GM23338 (cell line): ENCODE measurements at regions not wholly inside any gene's neighbourhood (a gene's known extent, or its start where the extent isn't known, plus 50 kb on each side); places are given as distances from the start of the nearest gene placed in this dataset.
A peak's percentile ranks its signal among the peaks of the same experiment; 100 is the strongest.

ENCODE experiments used
- ATAC-seq: fragments of 200-7000 bp; cut with Tn5 transposase; 3 replicates; pipeline ENCODE4 v1.9.1; 2020
- DNase-seq: peaks from one replicate; pipeline ENCODE4 v3.0.0-alpha.2; 2015; ENCODE audit warnings: low spot score
- H2AFZ ChIP-seq: fragments of 200-600 bp; sonication (generic); 2 replicates; pipeline ENCODE4 v1.8.0; 2016; ENCODE audit warnings: antibody characterized with exemption, mild to moderate bottlenecking, moderate library complexity
- H3F3A ChIP-seq: fragments of 200-600 bp; sonication (generic); replicated peaks from 2 replicates; pipeline ENCODE4 v1.8.0; 2017; ENCODE audit warnings: antibody characterized with exemption, mixed run types, low read depth
- H3K27ac ChIP-seq: fragments of 200-600 bp; sonication (generic); 2 replicates; pipeline ENCODE4 v1.6.1; 2016; ENCODE audit warnings: low read depth
- H3K27me3 ChIP-seq: fragments of 200-600 bp; sonication (generic); 2 replicates; pipeline ENCODE4 v1.8.0; 2016; ENCODE audit warnings: mild to moderate bottlenecking, mixed run types, moderate library complexity; ENCODE audit not compliant: insufficient read depth
- H3K36me3 ChIP-seq: fragments of 200-600 bp; sonication (generic); 2 replicates; pipeline ENCODE4 v1.8.0; 2016; ENCODE audit warnings: mild to moderate bottlenecking; ENCODE audit not compliant: insufficient read depth
- H3K4me1 ChIP-seq: fragments of 200-600 bp; sonication (generic); 2 replicates; pipeline ENCODE4 v1.8.0; 2016; ENCODE audit warnings: mild to moderate bottlenecking, moderate library complexity; ENCODE audit not compliant: insufficient read depth
- H3K4me2 ChIP-seq: fragments of 200-600 bp; sonication (generic); 2 replicates; pipeline ENCODE4 v1.7.1; 2017; ENCODE audit warnings: mixed run types
- H3K4me3 ChIP-seq: fragments of 200-600 bp; sonication (generic); 2 replicates; pipeline ENCODE4 v1.6.1; 2016; ENCODE audit warnings: mixed run types
- H3K79me2 ChIP-seq: fragments of 200-600 bp; sonication (generic); replicated peaks from 2 replicates; pipeline ENCODE4 v1.8.0; 2017; ENCODE audit warnings: mild to moderate bottlenecking; ENCODE audit not compliant: insufficient read depth
- H3K9me2 ChIP-seq: fragments of 200-600 bp; sonication (generic); 2 replicates; pipeline ENCODE4 v1.8.0; 2017; ENCODE audit not compliant: insufficient read depth
- H4K20me1 ChIP-seq: fragments of 200-600 bp; sonication (generic); replicated peaks from 2 replicates; pipeline ENCODE4 v1.8.0; 2017; ENCODE audit warnings: mild to moderate bottlenecking; ENCODE audit not compliant: insufficient read depth
- H3K27ac Mint-ChIP-seq: 2 replicates; pipeline ENCODE4 v1.8.0; 2020; ENCODE audit warnings: inconsistent platforms, mild to moderate bottlenecking, moderate library complexity, mixed read lengths
- H3K27me3 Mint-ChIP-seq: 3 replicates; pipeline ENCODE4 v1.8.0; 2022; ENCODE audit warnings: low read depth, mild to moderate bottlenecking, moderate library complexity, mixed read lengths, inconsistent platforms; ENCODE audit not compliant: insufficient read depth, poor library complexity
- H3K36me3 Mint-ChIP-seq: 3 replicates; pipeline ENCODE4 v1.8.0; 2021; ENCODE audit warnings: low read depth, mild to moderate bottlenecking, inconsistent platforms, moderate library complexity, mixed read lengths
- H3K4me1 Mint-ChIP-seq: 3 replicates; pipeline ENCODE4 v1.8.0; 2020; ENCODE audit warnings: mild to moderate bottlenecking, inconsistent platforms, mixed read lengths
- H3K4me3 Mint-ChIP-seq: 3 replicates; pipeline ENCODE4 v1.8.0; 2021; ENCODE audit warnings: moderate library complexity, mild to moderate bottlenecking, inconsistent platforms, mixed read lengths
- H3K9me3 Mint-ChIP-seq: 3 replicates; pipeline ENCODE4 v1.8.0; 2020; ENCODE audit warnings: moderate library complexity, mild to moderate bottlenecking, inconsistent platforms, mixed read lengths
- CREB1 ChIP-seq: fragments of 250-450 bp; sonication (Bioruptor Pico); IDR thresholded peaks from 2 replicates; pipeline ENCODE4 v1.5.0; 2020; ENCODE audit warnings: low read depth, mild to moderate bottlenecking, moderate library complexity
- EZH2 ChIP-seq: fragments of 200-600 bp; sonication (generic); IDR thresholded peaks from one replicate; pipeline ENCODE4 v1.8.0; 2017; ENCODE audit warnings: antibody characterized with exemption, mild to moderate bottlenecking, low read depth; ENCODE audit not compliant: unreplicated experiment
- JUNB ChIP-seq: IDR thresholded peaks from one replicate; pipeline ENCODE4 v1.6.1; 2016; ENCODE audit warnings: antibody characterized with exemption; ENCODE audit not compliant: unreplicated experiment
- NANOG ChIP-seq: IDR thresholded peaks from 2 replicates; pipeline ENCODE4 v1.6.1; 2016; ENCODE audit warnings: antibody characterized with exemption, borderline replicate concordance
- POLR2AphosphoS5 ChIP-seq: IDR thresholded peaks from 2 replicates; pipeline ENCODE4 v1.6.1; 2016; ENCODE audit warnings: antibody characterized with exemption, low read depth
- STAT1 ChIP-seq: IDR thresholded peaks from one replicate; pipeline ENCODE4 v1.6.1; 2016; ENCODE audit warnings: antibody characterized with exemption; ENCODE audit not compliant: unreplicated experiment
- ZNF114 ChIP-seq: fragments of 250-450 bp; sonication (Bioruptor Pico); IDR thresholded peaks from 2 replicates; pipeline ENCODE4 v1.5.0; 2020; ENCODE audit warnings: mild to moderate bottlenecking, moderate library complexity
- TF ChIP-seq, protein P1 (sequence below): fragments of 250-450 bp; sonication (Bioruptor Pico); IDR thresholded peaks from 2 replicates; pipeline ENCODE4 v1.5.0; 2020; ENCODE audit warnings: mild to moderate bottlenecking, moderate library complexity

DNA sequence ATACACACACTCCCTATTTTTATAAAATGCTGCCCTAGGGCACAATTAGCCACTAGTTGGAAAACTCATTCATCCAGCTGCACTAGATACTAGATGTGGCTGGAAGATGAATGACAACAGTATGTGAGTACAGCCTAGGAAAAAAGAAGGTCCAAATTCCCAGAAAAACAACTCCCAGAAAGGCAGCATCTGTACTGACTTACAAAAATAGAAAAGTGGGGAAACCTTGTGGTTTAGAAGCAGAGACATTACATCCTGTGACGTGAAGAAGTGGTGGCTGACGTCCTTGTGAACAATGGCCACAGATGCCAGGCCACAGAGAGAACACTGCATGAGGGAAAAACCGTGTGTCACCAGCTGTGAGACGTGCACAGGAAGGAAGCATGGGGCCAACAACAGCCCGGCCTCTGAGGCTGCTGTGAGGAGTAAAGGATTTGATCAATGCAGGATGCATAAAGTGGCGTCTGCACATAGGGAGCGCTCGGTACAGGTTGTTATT lies 81.2 kb downstream of the SPRY1 start:
- no peak overlapping the region for H3K27ac ChIP-seq
- peak overlapping the region; percentile 78 for H2AFZ ChIP-seq
- no peak overlapping the region for H3K4me3 Mint-ChIP-seq
- ATAC-seq (no peak), DNase-seq (no peak)
- H4K20me1 ChIP-seq: no peaks in the 10 kb centered on the region
- H3K27me3 Mint-ChIP-seq: peaks cover 4% of the 10 kb centered on the region
- H3K4me1 ChIP-seq: peaks cover 17% of the 10 kb centered on the region
- H3K27ac Mint-ChIP-seq: no peak overlapping the region
- no peaks in the 10 kb centered on the region; the same call in none of the 2 replicates for H3K9me2 ChIP-seq
- H3K9me3 Mint-ChIP-seq: no peaks in the 10 kb centered on the region
- no peaks in the 10 kb centered on the region for H3K36me3 Mint-ChIP-seq
- H3K79me2 ChIP-seq: no peaks in the 10 kb centered on the region
- no peak overlapping the region for H3K4me3 ChIP-seq
- H3K36me3 ChIP-seq: no peaks in the 10 kb centered on the region
- no peaks in the 10 kb centered on the region for H3F3A ChIP-seq
- peaks cover 16% of the 10 kb centered on the region for H3K4me1 Mint-ChIP-seq
- H3K27me3 ChIP-seq: no peaks in the 10 kb centered on the region
- TF ChIP-seq STAT1 (no peak), JUNB (no peak), CREB1 (CRISPR knock-in tag) (no peak), ZNF114 (CRISPR knock-in tag) (no peak), EZH2 (no peak), POLR2AphosphoS5 (no peak), NANOG (no peak)
- TF ChIP-seq, protein P1, sequence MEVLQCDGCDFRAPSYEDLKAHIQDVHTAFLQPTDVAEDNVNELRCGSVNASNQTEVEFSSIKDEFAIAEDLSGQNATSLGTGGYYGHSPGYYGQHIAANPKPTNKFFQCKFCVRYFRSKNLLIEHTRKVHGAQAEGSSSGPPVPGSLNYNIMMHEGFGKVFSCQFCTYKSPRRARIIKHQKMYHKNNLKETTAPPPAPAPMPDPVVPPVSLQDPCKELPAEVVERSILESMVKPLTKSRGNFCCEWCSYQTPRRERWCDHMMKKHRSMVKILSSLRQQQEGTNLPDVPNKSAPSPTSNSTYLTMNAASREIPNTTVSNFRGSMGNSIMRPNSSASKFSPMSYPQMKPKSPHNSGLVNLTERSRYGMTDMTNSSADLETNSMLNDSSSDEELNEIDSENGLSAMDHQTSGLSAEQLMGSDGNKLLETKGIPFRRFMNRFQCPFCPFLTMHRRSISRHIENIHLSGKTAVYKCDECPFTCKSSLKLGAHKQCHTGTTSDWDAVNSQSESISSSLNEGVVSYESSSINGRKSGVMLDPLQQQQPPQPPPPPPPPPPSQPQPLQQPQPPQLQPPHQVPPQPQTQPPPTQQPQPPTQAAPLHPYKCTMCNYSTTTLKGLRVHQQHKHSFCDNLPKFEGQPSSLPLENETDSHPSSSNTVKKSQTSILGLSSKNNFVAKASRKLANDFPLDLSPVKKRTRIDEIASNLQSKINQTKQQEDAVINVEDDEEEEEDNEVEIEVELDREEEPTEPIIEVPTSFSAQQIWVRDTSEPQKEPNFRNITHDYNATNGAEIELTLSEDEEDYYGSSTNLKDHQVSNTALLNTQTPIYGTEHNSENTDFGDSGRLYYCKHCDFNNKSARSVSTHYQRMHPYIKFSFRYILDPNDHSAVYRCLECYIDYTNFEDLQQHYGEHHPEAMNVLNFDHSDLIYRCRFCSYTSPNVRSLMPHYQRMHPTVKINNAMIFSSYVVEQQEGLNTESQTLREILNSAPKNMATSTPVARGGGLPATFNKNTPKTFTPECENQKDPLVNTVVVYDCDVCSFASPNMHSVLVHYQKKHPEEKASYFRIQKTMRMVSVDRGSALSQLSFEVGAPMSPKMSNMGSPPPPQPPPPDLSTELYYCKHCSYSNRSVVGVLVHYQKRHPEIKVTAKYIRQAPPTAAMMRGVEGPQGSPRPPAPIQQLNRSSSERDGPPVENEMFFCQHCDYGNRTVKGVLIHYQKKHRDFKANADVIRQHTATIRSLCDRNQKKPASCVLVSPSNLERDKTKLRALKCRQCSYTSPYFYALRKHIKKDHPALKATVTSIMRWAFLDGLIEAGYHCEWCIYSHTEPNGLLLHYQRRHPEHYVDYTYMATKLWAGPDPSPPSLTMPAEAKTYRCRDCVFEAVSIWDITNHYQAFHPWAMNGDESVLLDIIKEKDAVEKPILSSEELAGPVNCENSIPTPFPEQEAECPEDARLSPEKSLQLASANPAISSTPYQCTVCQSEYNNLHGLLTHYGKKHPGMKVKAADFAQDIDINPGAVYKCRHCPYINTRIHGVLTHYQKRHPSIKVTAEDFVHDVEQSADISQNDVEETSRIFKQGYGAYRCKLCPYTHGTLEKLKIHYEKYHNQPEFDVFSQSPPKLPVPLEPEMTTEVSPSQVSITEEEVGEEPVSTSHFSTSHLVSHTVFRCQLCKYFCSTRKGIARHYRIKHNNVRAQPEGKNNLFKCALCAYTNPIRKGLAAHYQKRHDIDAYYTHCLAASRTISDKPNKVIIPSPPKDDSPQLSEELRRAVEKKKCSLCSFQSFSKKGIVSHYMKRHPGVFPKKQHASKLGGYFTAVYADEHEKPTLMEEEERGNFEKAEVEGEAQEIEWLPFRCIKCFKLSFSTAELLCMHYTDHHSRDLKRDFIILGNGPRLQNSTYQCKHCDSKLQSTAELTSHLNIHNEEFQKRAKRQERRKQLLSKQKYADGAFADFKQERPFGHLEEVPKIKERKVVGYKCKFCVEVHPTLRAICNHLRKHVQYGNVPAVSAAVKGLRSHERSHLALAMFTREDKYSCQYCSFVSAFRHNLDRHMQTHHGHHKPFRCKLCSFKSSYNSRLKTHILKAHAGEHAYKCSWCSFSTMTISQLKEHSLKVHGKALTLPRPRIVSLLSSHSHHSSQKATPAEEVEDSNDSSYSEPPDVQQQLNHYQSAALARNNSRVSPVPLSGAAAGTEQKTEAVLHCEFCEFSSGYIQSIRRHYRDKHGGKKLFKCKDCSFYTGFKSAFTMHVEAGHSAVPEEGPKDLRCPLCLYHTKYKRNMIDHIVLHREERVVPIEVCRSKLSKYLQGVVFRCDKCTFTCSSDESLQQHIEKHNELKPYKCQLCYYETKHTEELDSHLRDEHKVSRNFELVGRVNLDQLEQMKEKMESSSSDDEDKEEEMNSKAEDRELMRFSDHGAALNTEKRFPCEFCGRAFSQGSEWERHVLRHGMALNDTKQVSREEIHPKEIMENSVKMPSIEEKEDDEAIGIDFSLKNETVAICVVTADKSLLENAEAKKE (CRISPR knock-in tag): no peak
- no peak overlapping the region for H3K4me2 ChIP-seq
